ENCODE measurements at regions not wholly inside any gene's neighbourhood (a gene's known extent, or its start where the extent isn't known, plus 50 kb on each side); places are given as distances from the start of the nearest gene placed in this dataset.

- TF ChIP-seq LARP7 (IDR thresholded peaks at IDR 0.05) (no peak), CTCF (IDR thresholded peaks at IDR 0.05 in 2 of 3, conservative IDR thresholded peaks at IDR 0.05 in 1 of 3; ENCODE audit: control insufficient read depth in 2 of 3, extremely low read depth in 1 of 3, insufficient read depth in 1 of 3, low read depth in 3 of 3, low read length in 3 of 3) (no peak), CEBPZ (IDR thresholded peaks at IDR 0.05; ENCODE audit: low read depth, low read length) (no peak), CEBPB (IDR thresholded peaks at IDR 0.05; ENCODE audit: borderline replicate concordance in 1 of 2, low read depth in 2 of 2, low read length in 2 of 2) (no peak)
Observed at GRCh38 chr2:60608679-60609078, 55.2 kb upstream of the BCL11A start.

Data from GM12878 (cell line).